Neuronal stem cell (in vitro differentiated cells): ENCODE measurements at regions not wholly inside any gene's neighbourhood (a gene's known extent, or its start where the extent isn't known, plus 50 kb on each side); places are given as distances from the start of the nearest gene placed in this dataset.
"Not testable (repeated sequence)": the region's sequence is repeated elsewhere in the genome, so short reads cannot be mapped to it uniquely, and the experiment has no call there.

Experiments
- DNase-seq: peaks from one replicate; pipeline ENCODE4 v3.0.0-alpha.2; 2013; ENCODE audit warnings: low spot score
- H2AFZ ChIP-seq: one replicate; pipeline ENCODE4 v1.6.1; 2013; ENCODE audit warnings: mild to moderate bottlenecking, low read length, inconsistent platforms
- H2AK5ac ChIP-seq: 2 replicates; pipeline ENCODE4 v1.6.1; 2013; ENCODE audit warnings: low read depth, mild to moderate bottlenecking, inconsistent platforms, low read length, moderate library complexity, mixed read lengths
- H2BK120ac ChIP-seq: 2 replicates; pipeline ENCODE4 v1.6.1; 2013; ENCODE audit warnings: low read depth, mild to moderate bottlenecking, inconsistent platforms, low read length, moderate library complexity, mixed read lengths
- H2BK12ac ChIP-seq: one replicate; pipeline ENCODE4 v1.6.1; 2013; ENCODE audit warnings: low read length, inconsistent platforms
- H2BK15ac ChIP-seq: 2 replicates; pipeline ENCODE4 v1.6.1; 2013; ENCODE audit warnings: mild to moderate bottlenecking, low read length, inconsistent platforms, mixed read lengths
- H2BK5ac ChIP-seq: one replicate; pipeline ENCODE4 v1.6.1; 2013; ENCODE audit warnings: inconsistent platforms, mild to moderate bottlenecking, low read length, moderate library complexity
- H3K14ac ChIP-seq: one replicate; pipeline ENCODE4 v1.6.1; 2013; ENCODE audit warnings: low read length, inconsistent platforms
- H3K18ac ChIP-seq: 2 replicates; pipeline ENCODE4 v1.6.1; 2013; ENCODE audit warnings: low read length, inconsistent platforms
- H3K23ac ChIP-seq: 2 replicates; pipeline ENCODE4 v1.6.1; 2013; ENCODE audit warnings: low read depth, mild to moderate bottlenecking, mixed read lengths, low read length, inconsistent platforms; ENCODE audit not compliant: poor library complexity
- H3K27ac ChIP-seq: replicated peaks from 3 replicates; pipeline ENCODE4 v1.5.1; 2013; ENCODE audit warnings: low read length, inconsistent platforms
- H3K27me3 ChIP-seq, 3 experiments: 2 replicates each; pipeline ENCODE4 v1.6.1; 2013; ENCODE audit warnings: low read length in 3 of 3, mild to moderate bottlenecking in 2 of 3, inconsistent platforms in 1 of 3, low read depth in 1 of 3, mixed read lengths in 1 of 3, moderate library complexity in 1 of 3; ENCODE audit not compliant: control insufficient read depth in 3 of 3, insufficient read depth in 3 of 3
- H3K36me3 ChIP-seq, 2 donors: replicated peaks in 1 of 2; 2 replicates each; pipeline ENCODE4 v1.6.1; 2013; ENCODE audit warnings: low read length in 2 of 2; ENCODE audit not compliant: control insufficient read depth in 2 of 2, insufficient read depth in 2 of 2
- H3K4ac ChIP-seq: 2 replicates; pipeline ENCODE4 v1.6.1; 2013; ENCODE audit warnings: inconsistent platforms, mild to moderate bottlenecking, low read length, moderate library complexity
- H3K4me1 ChIP-seq, 2 donors: 1 replicate in 1 of 2; 2 replicates in 1 of 2; pipeline ENCODE4 v1.6.1; 2013; ENCODE audit warnings: low read length in 2 of 2, low read depth in 1 of 2; ENCODE audit not compliant: control insufficient read depth in 2 of 2, insufficient read depth in 1 of 2
- H3K4me2 ChIP-seq: one replicate; pipeline ENCODE4 v1.6.1; 2013; ENCODE audit warnings: mild to moderate bottlenecking, low read length, inconsistent platforms; ENCODE audit not compliant: insufficient read depth, poor library complexity, severe bottlenecking
- H3K4me3 ChIP-seq, 2 donors: 2 replicates each; pipeline ENCODE4 v1.5.1; 2013; ENCODE audit warnings: low read length in 2 of 2, mild to moderate bottlenecking in 2 of 2, inconsistent platforms in 1 of 2, moderate library complexity in 1 of 2
- H3K79me1 ChIP-seq: one replicate; pipeline ENCODE4 v1.6.1; 2013; ENCODE audit warnings: low read depth, mild to moderate bottlenecking, inconsistent platforms, low read length, moderate library complexity
- H3K9ac ChIP-seq: one replicate; pipeline ENCODE4 v1.6.1; 2013; ENCODE audit warnings: mild to moderate bottlenecking, low read depth, low read length, inconsistent platforms; ENCODE audit not compliant: poor library complexity
- H3K9me3 ChIP-seq, 2 donors: replicated peaks in 1 of 2; 2 replicates each; pipeline versions ENCODE3 to v1.6.1; 2013; ENCODE audit warnings: low read length in 2 of 2, mild to moderate bottlenecking in 2 of 2, inconsistent platforms in 1 of 2, low read depth in 1 of 2, mixed read lengths in 1 of 2, moderate library complexity in 1 of 2; ENCODE audit not compliant: control insufficient read depth in 2 of 2, insufficient read depth in 1 of 2
- H4K8ac ChIP-seq: one replicate; pipeline ENCODE4 v1.6.1; 2013; ENCODE audit warnings: low read depth, mild to moderate bottlenecking, inconsistent platforms, low read length, moderate library complexity
- H4K91ac ChIP-seq: one replicate; pipeline ENCODE4 v1.6.1; 2013; ENCODE audit warnings: low read length, low read depth, mild to moderate bottlenecking, inconsistent platforms; ENCODE audit not compliant: poor library complexity
- WGBS, 2 donors: extraction: QIAGEN DNeasy Blood & Tissue Kit; methylation state at CpG; one replicate each; pipeline ENCODE4 v1.1.7; 2013; ENCODE audit warnings: missing lambda C conversion rate in 2 of 2, mixed read lengths in 1 of 2; ENCODE audit not compliant: insufficient read length in 2 of 2, insufficient replicate concordance in 1 of 2; ENCODE audit errors: extremely low coverage in 2 of 2; 5-methylcytosine and 5-hydroxymethylcytosine counted together

GRCh38 chr19:23984911-23985310 lies 70.2 kb downstream of the ZNF726 start:
- DNase-seq, H2BK15ac ChIP-seq, H2BK5ac ChIP-seq, H4K91ac ChIP-seq, H3K14ac ChIP-seq, H3K27ac ChIP-seq, H2AK5ac ChIP-seq, H2AFZ ChIP-seq, H3K23ac ChIP-seq, H3K36me3 ChIP-seq, H3K9ac ChIP-seq, H3K4me1 ChIP-seq, H2BK120ac ChIP-seq, H3K4me3 ChIP-seq, H4K8ac ChIP-seq, H3K4me2 ChIP-seq, H3K4ac ChIP-seq, H2BK12ac ChIP-seq, H3K27me3 ChIP-seq, H3K18ac ChIP-seq, H3K79me1 ChIP-seq: not testable (repeated sequence)
- WGBS, 2 donors, result no CpG with 5 or more reads among the region's 1 CpG
- H3K9me3 ChIP-seq, result peaks cover 0 to 28% of the 10 kb centered on the region in 2 donors

GRCh38 chr19:23986623-23987022 lies 71.9 kb downstream of the ZNF726 start:
- DNase-seq, result no peak
- no peaks in the 10 kb centered on the region for H3K79me1 ChIP-seq
- H2AK5ac ChIP-seq, result no peak overlapping the region
- H3K4me1 ChIP-seq, result no peaks in the 10 kb centered on the region
- H2BK15ac ChIP-seq, result no peak overlapping the region
- H2BK5ac ChIP-seq, result no peak overlapping the region
- H4K91ac ChIP-seq, result no peak overlapping the region
- H3K23ac ChIP-seq, result no peak overlapping the region
- H3K9me3 ChIP-seq, result peaks cover 0 to 29% of the 10 kb centered on the region in 2 donors
- H2BK120ac ChIP-seq, result no peak overlapping the region
- WGBS, 2 donors, result no CpG with 5 or more reads among the region's 1 CpG
- no peak overlapping the region for H3K14ac ChIP-seq
- no peak overlapping the region for H3K4me2 ChIP-seq
- no peaks in the 10 kb centered on the region for H3K36me3 ChIP-seq
- H3K27ac ChIP-seq, result no peak overlapping the region
- H2AFZ ChIP-seq, result no peak overlapping the region
- H3K27me3 ChIP-seq, result no peaks in the 10 kb centered on the region
- no peak overlapping the region for H3K4me3 ChIP-seq
- H2BK12ac ChIP-seq, result no peak overlapping the region
- H3K18ac ChIP-seq, result no peak overlapping the region
- no peak overlapping the region for H3K9ac ChIP-seq
- H4K8ac ChIP-seq, result no peak overlapping the region
- H3K4ac ChIP-seq, result no peak overlapping the region

- Histone ChIP-seq H3K9me3 (peaks cover 0 to 21% of the 10 kb centered on the region in 2 donors), H4K91ac (no peak overlapping the region)
- DNase-seq, result no peak
Observed at GRCh38 chr19:23991170-23991569, 76.5 kb downstream of the ZNF726 start.

GRCh38 chr19:23992348-23992747 lies 77.7 kb downstream of the ZNF726 start:
- H3K4ac ChIP-seq, result no peak overlapping the region
- H3K27me3 ChIP-seq, result no peaks in the 10 kb centered on the region
- DNase-seq, result no peak
- no peak overlapping the region for H2AK5ac ChIP-seq
- H3K79me1 ChIP-seq, result no peaks in the 10 kb centered on the region
- H3K9me3 ChIP-seq, result peaks cover 0 to 27% of the 10 kb centered on the region in 2 donors
- H3K14ac ChIP-seq, result no peak overlapping the region
- H3K9ac ChIP-seq, result no peak overlapping the region
- H3K4me1 ChIP-seq, result no peaks in the 10 kb centered on the region
- H2AFZ ChIP-seq, result no peak overlapping the region
- no peak overlapping the region for H2BK5ac ChIP-seq
- no peak overlapping the region for H3K4me2 ChIP-seq
- WGBS, 2 donors, result no CpG with 5 or more reads among the region's 3 CpGs
- no peak overlapping the region for H2BK15ac ChIP-seq
- H3K23ac ChIP-seq, result no peak overlapping the region
- H3K27ac ChIP-seq, result no peak overlapping the region
- H2BK120ac ChIP-seq, result no peak overlapping the region
- H3K4me3 ChIP-seq, result no peak overlapping the region
- no peak overlapping the region for H4K91ac ChIP-seq
- H3K18ac ChIP-seq, result no peak overlapping the region
- no peak overlapping the region for H4K8ac ChIP-seq
- H3K36me3 ChIP-seq, result no peaks in the 10 kb centered on the region
- no peak overlapping the region for H2BK12ac ChIP-seq

More at GRCh38 chr19:23991170-23991569, 76.5 kb downstream of the ZNF726 start:
- no peak overlapping the region for H2BK15ac ChIP-seq
- no peak overlapping the region for H2BK120ac ChIP-seq
- H3K4me1 ChIP-seq, result no peaks in the 10 kb centered on the region
- H2BK12ac ChIP-seq, result no peak overlapping the region
- H3K4me3 ChIP-seq, result no peak overlapping the region
- no peak overlapping the region for H3K9ac ChIP-seq
- no CpG with 5 or more reads among the region's 1 CpG for WGBS, 2 donors
- H3K36me3 ChIP-seq, result no peaks in the 10 kb centered on the region
- H2AK5ac ChIP-seq, result no peak overlapping the region
- H3K27ac ChIP-seq, result no peak overlapping the region
- no peaks in the 10 kb centered on the region for H3K27me3 ChIP-seq
- H4K8ac ChIP-seq, result no peak overlapping the region
- H2BK5ac ChIP-seq, result no peak overlapping the region
- H3K4me2 ChIP-seq, result no peak overlapping the region
- H3K23ac ChIP-seq, result no peak overlapping the region
- H3K4ac ChIP-seq, result no peak overlapping the region
- no peak overlapping the region for H3K14ac ChIP-seq
- H3K79me1 ChIP-seq, result no peaks in the 10 kb centered on the region
- no peak overlapping the region for H2AFZ ChIP-seq
- H3K18ac ChIP-seq, result no peak overlapping the region
